PFSK-1 (cell line): ENCODE measurements at regions not wholly inside any gene's neighbourhood (a gene's known extent, or its start where the extent isn't known, plus 50 kb on each side); places are given as distances from the start of the nearest gene placed in this dataset.

Source experiments
- FOXP2 ChIP-seq: optimal IDR thresholded peaks from 2 replicates; pipeline ENCODE3; 2011; ENCODE audit warnings: borderline replicate concordance, control low read depth, inconsistent platforms; ENCODE audit not compliant: insufficient read depth; ENCODE audit errors: extremely low read length, extremely low read depth
- POLR2AphosphoS5 ChIP-seq: IDR thresholded peaks from 2 replicates; pipeline ENCODE4 v1.6.1; 2012; ENCODE audit warnings: low read depth, mild to moderate bottlenecking, control low read depth, low read length, moderate library complexity
- REST ChIP-seq, 2 experiments: IDR thresholded peaks; 2 replicates each; pipeline versions ENCODE4 v1.6.1 to v1.8.0; 2011 to 2012; ENCODE audit warnings: low read depth in 2 of 2, low read length in 2 of 2, control low read depth in 1 of 2, inconsistent platforms in 1 of 2, mild to moderate bottlenecking in 1 of 2, moderate library complexity in 1 of 2; ENCODE audit not compliant: insufficient read depth in 1 of 2
- SIN3A ChIP-seq: IDR thresholded peaks from 2 replicates; pipeline ENCODE4 v1.6.1; 2012; ENCODE audit warnings: mild to moderate bottlenecking, low read length, moderate library complexity, borderline replicate concordance; ENCODE audit not compliant: insufficient read depth
- TAF1 ChIP-seq: IDR thresholded peaks from 2 replicates; pipeline ENCODE4 v1.6.1; 2012; ENCODE audit warnings: low read length, control low read depth, borderline replicate concordance; ENCODE audit not compliant: insufficient read depth

GRCh38 chr11:92776676-92777075, 192.8 kb upstream of the MTNR1B start:
- TF ChIP-seq FOXP2 (no peak), TAF1 (no peak), POLR2AphosphoS5 (no peak)

- TF ChIP-seq FOXP2 (no peak), POLR2AphosphoS5 (no peak), REST (IDR thresholded peaks at IDR 0.05; ENCODE audit: insufficient read depth in 1 of 2, low read depth in 2 of 2, low read length in 2 of 2) (no peak), SIN3A (no peak), TAF1 (no peak)
Measured at GRCh38 chr11:92779746-92780145, 189.7 kb upstream of the MTNR1B start.

GRCh38 chr11:92781151-92781550, 188.3 kb upstream of the MTNR1B start:
- no peak for TF ChIP-seq FOXP2

GRCh38 chr11:92782806-92783205, 186.6 kb upstream of the MTNR1B start:
- no peak for TF ChIP-seq SIN3A
- TF ChIP-seq POLR2AphosphoS5, result no peak
- TF ChIP-seq REST (IDR thresholded peaks at IDR 0.05; ENCODE audit: insufficient read depth in 1 of 2, low read depth in 2 of 2, low read length in 2 of 2), result no peak
- no peak for TF ChIP-seq FOXP2
- TF ChIP-seq TAF1, result no peak

- no peak for TF ChIP-seq REST (IDR thresholded peaks at IDR 0.05; ENCODE audit: insufficient read depth in 1 of 2, low read depth in 2 of 2, low read length in 2 of 2)
- TF ChIP-seq FOXP2, result no peak
- no peak for TF ChIP-seq SIN3A
- no peak for TF ChIP-seq POLR2AphosphoS5
- no peak for TF ChIP-seq TAF1
Measured at GRCh38 chr11:92784331-92784730, 185.1 kb upstream of the MTNR1B start.

- TF ChIP-seq FOXP2 (no peak), SIN3A (no peak), POLR2AphosphoS5 (no peak), REST (IDR thresholded peaks at IDR 0.05; ENCODE audit: insufficient read depth in 1 of 2, low read depth in 2 of 2, low read length in 2 of 2) (no peak), TAF1 (no peak)
Measured at GRCh38 chr11:92787638-92788037, 181.8 kb upstream of the MTNR1B start.
